ENCODE measurements at regions not wholly inside any gene's neighbourhood (a gene's known extent, or its start where the extent isn't known, plus 50 kb on each side); places are given as distances from the start of the nearest gene placed in this dataset.

- TF ChIP-seq ZNF24 (IDR thresholded peaks at IDR 0.05) = no peak
- TF ChIP-seq YY1 (IDR thresholded peaks at IDR 0.05; ENCODE audit: low read depth, low read length) = no peak
- TF ChIP-seq EZH2 (IDR thresholded peaks at IDR 0.05; ENCODE audit: borderline replicate concordance, control insufficient read depth, low read depth, low read length) = no peak
- TF ChIP-seq HDAC6 (IDR thresholded peaks at IDR 0.05; ENCODE audit: unreplicated experiment) = no peak
- TF ChIP-seq CHD2 (IDR thresholded peaks at IDR 0.05; ENCODE audit: borderline replicate concordance, low read depth, low read length) = no peak
- no peak for TF ChIP-seq GATAD2B (conservative IDR thresholded peaks at IDR 0.05; ENCODE audit: low read depth)
- no peak for TF ChIP-seq FOXM1 (IDR thresholded peaks at IDR 0.05; ENCODE audit: low read depth, low read length)
- no peak for TF ChIP-seq ATF2 (IDR thresholded peaks at IDR 0.05; ENCODE audit: low read length)
- no peak for TF ChIP-seq SPI1 (IDR thresholded peaks at IDR 0.05; ENCODE audit: borderline replicate concordance, insufficient read depth, low read depth, low read length)
- TF ChIP-seq ASH2L (IDR thresholded peaks at IDR 0.05; ENCODE audit: borderline replicate concordance, low read depth) = no peak
- no peak for TF ChIP-seq JUNB (IDR thresholded peaks at IDR 0.05)
- TF ChIP-seq ATF3 (IDR thresholded peaks at IDR 0.05; ENCODE audit: borderline replicate concordance, extremely low read depth, low read depth, low read length) = no peak
These were observed 137.5 kb downstream of the HLX start for GRCh38 chr1:221016751-221017150.
